GM21381 (cell line): ENCODE measurements at regions not wholly inside any gene's neighbourhood (a gene's known extent, or its start where the extent isn't known, plus 50 kb on each side); places are given as distances from the start of the nearest gene placed in this dataset.

ENCODE experiments used
- ATAC-seq: cut with Tn5 transposase; IDR thresholded peaks from one replicate; pipeline ENCODE4 v1.9.1; 2021; ENCODE audit warnings: mild to moderate bottlenecking, moderate library complexity; ENCODE audit not compliant: unreplicated experiment

DNA sequence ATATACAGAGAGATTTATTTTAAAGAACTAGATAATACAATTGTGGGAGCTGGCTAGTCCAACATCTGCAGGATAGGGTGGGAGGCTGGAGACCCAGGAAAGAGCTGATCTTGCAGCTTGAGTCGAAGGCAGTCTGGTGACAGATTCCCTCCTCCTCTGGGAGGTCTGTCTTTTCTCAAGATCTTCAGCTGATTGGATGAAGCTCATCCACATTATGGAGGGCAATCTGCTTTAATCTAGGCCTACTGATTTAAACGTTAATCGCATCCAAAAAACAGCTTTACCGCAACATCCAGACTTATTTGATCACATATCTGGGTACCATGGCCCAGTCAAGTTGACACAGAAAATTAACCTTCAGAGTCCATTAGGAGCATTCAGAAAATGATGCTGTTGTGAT is 168.1 kb downstream of the ATPSCKMT start:
- no peak for ATAC-seq

DNA sequence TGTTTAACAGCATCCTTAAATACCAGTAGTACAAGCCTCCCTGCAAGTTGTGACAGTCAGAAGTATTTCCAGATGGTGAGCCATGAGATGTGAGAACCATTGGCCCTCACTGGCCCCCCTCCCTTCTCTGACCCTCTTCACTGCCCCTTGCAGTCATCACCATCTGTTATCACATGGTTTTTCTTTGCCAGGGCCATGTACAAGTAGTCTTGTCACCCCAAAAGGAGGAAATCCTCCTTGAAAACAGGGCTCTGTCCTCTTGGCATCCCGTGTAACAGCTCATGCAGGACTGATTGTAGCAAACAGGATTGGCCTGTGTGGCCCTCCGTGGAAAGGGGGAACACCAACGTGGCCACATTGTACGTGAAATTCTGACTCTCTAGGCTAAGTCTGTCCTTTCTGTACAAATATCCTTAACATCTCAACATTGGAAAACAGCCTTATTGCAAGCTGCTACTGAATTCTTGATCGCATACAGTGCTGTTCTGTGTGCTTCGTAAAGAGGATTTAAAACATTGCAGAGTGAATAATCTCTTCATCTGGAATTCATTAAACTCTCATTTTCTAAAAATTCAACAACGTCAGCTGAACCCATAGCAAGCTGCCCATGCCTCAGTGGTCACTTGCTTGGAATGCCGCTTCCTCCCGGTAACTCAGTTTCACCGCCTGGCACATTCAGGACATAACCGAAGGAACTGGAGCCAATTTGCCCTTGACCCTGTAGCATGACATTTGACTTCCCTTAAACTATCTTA is 171.7 kb downstream of the ATPSCKMT start:
- no peak for ATAC-seq

DNA sequence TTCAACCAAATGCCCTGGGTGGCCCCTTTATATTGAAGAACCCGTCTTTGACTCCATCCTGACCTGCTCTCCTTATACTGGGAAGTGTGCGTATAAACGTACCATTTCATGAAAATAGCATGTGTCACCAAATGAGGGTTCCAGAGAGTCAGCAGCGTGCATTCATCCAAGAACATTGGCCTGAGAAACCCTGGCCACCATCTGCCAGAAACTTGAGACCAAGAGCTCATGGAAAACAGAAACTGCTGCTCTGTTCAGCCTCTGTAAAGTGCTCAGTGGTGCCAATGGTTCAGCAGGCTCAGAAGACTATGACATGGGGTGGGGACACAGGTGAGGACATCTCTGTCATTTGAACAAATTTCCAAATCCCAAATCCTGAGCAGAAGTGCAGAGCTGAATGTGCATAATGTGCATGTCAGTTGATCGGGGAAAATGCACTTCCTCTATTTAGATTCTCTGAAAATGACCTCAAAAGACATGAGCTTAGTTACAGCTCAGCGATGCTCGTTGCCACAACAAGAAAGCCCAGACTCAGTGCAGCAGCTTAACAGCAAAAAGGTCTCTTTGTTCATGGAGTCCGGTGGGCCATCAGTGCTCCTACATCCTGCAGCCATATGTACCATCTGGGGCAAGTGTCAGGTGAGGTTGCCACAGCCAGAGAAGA is 176.1 kb downstream of the ATPSCKMT start:
- ATAC-seq = no peak

GRCh38 chr5:10069637-10070313 is 179.9 kb downstream of the ATPSCKMT start:
- no peak for ATAC-seq

GRCh38 chr5:10065428-10066000 is 184.2 kb downstream of the ATPSCKMT start:
- ATAC-seq = no peak

DNA sequence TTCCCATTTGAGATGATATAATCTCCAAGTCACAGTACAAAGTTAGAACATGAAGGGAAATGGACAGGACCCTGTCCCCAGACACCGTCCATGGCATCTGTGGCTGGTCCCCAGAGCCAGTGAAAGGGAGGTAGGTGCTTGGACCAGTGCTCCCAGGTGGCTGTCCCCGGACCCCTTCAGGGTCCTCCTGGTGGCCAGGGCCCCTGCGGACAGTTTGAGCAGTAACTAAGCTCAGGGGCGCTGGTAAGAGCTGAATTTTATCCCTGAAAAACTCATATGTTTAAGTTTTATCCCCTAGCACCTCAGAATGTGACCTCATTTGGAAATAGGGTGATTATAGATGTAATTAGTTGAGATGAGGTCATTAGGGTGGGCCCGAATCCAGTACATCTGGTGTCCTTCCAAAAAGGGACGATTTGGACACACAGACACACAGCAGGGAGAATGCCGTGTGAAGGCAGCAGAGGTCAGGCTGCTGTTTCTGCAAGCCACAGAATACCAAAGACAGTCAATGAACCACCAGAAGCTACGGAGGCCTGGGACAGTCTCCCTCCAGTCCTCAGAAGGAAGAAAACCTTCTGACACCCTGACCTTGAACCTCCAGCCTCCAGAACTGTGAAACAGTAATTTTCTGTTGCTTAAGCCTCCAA is 185.0 kb downstream of the ATPSCKMT start:
- no peak for ATAC-seq

GRCh38 chr5:10063997-10064396 is 185.7 kb downstream of the ATPSCKMT start:
- ATAC-seq = no peak

GRCh38 chr5:10059980-10060379 is 189.7 kb downstream of the ATPSCKMT start:
- ATAC-seq = no peak

GRCh38 chr5:10059556-10059955 is 190.1 kb downstream of the ATPSCKMT start:
- no peak for ATAC-seq

- no peak for ATAC-seq
These were observed 192.3 kb downstream of the ATPSCKMT start for GRCh38 chr5:10057356-10057755.

DNA sequence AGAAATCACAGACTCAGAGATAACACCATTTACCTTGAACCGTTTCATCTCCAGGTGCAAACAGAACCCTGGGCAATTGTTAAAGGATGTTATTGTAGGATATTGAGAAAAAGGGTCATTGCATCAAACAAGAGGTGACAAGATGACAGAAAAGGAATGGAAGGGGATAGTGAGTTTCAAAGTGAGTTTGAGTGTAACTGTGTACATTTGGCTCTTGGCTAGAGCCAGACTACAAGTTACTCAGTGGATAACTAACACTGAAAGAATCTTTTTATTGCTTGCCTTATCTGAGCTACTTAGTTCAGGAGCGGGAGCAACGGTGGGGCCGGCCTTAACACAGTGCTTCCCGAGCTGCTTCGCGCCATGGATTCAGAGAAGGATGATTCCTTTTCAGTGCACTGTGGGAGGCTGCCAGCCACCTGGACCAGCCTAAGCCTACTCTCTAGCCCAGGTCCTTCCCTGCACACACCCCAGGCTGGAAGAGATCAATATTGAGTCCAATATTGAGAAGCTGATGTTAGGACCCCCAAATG is 193.4 kb downstream of the ATPSCKMT start:
- no peak for ATAC-seq

DNA sequence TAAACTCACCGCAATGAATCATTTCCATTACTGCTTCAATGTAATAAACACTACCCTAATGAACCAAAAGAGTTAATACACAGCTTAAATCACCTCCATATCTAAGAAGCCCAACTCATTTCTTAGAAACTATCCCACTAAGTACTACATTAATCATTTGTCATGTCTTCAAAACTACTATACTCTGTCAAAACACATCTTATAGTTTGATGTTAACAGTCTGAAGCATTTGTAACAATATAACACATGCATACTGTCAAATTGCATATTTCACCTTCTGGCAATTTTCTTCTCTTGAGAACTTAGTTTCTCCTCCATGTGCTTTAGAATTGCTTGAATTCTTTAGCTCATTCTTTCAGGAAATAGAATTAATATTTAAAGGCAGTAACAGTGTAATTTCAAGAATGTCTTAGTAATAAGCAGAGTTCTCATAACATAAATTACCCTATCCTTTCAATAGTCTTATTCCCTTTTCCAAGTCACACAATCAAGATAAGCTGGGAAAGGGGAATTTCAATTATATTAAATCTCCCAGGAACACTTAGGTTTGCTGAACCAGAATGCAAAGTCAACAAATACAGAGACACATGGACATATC is 199.7 kb downstream of the ATPSCKMT start:
- ATAC-seq = no peak

DNA sequence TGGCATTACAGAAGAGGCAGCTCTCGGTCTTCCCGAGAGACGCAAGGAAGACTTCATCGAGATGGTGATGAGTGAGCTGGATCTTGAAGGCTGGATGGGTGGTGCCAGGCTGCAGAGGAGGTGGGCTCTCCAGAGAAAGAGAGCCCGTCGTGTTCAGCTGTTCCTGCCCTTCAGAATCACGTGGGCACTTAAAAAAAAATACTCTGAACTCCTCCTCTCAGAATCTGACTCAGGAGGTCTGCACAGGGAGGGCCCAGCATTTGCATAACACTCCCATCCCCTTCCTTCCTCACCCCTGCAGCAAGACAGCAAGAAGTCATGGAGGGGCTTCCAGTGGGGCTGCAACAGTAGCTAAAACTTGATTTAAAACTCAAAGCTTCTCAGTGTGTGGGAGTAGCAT is 203.0 kb downstream of the ATPSCKMT start:
- ATAC-seq = no peak

GRCh38 chr5:10045376-10045775 is 204.3 kb downstream of the ATPSCKMT start:
- no peak for ATAC-seq

DNA sequence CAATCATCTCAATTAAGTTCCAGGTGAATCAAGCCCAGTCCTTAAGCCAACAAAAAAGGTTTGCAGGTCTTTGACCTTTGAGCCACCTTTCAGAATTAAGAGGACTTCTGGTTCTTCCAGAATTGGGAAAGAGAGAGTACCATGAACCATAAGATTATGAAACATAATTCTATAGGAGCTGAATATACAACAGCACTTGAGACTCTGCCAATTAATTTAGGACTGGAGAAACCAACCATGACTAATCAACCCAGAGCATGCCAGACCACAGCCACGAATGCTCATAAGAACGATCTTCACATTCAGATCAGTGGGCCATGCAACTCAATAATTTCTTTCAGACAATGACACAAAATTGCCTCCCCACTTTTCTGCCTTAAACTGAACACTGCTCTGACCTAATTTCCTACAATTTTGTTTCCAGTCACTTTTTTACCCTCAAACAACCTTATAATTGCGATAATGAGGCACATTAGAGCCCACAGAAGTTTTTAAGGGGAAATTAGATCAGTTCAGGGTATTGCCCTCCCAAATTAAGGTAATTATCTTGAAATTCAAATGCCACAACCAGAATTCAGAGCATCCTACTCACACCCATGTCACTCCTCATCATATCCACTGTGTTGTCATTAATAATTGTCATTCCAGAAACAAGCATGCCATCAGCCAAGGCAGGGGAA is 213.4 kb downstream of the ATPSCKMT start:
- no peak for ATAC-seq

DNA sequence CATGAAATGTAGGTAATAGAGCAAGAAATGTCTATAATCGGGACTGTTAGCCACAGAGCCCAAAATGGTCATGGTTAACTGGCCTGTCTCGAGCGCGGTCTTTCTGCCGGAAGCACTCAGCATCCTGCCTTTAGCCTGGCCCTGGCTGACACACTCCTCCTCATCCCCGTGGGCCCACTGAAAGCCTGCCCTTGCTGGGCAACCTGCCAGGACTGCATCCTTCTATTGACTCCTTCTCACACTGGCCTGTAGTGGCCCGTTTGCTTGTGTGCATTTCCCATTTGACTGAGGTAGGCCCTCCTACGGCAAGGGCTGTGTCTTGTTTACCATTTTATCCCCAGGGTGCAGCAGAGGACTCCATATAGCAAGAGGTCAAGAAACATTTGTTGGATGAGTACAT is 215.7 kb downstream of the ATPSCKMT start:
- no peak for ATAC-seq

DNA sequence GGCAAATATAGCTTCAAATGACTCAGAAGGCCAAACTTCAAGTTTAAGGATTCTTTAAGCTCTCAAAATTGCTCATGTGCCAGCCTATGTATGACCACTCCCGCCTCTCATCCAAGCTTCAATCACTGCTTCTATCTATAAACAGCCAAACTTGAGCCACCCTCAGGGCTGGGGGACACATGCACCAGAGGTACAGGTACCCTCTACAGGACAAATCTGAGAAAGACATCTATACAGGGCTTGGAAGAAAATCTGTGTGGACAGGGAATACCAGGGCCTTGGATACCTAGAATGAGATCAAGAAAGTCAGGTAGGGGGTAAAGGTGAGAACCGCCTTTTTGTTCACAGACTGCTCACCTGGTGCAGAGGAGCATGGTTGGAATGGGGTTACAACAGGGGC is 217.9 kb downstream of the ATPSCKMT start:
- ATAC-seq = no peak

- ATAC-seq = no peak
These were observed 219.4 kb downstream of the ATPSCKMT start for GRCh38 chr5:10030219-10030831.

DNA sequence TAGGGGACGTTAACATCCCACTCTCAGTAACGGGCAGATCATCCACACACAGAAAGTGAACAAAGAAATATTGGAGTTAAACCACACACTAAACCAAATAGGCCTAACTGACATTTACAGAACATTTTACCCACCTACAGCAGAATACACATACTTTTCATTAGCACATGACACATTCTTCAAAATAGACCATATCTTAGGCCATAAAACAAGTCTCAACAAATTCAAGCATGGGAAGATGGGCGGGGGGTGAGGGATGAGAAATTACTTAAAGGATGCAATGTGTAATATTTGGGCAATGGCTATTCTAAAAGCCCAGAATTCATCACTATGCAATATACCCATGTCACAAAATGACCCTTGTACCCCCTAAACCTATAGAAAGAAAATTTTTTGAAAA is 226.2 kb downstream of the ATPSCKMT start:
- no peak for ATAC-seq

GRCh38 chr5:10021248-10021647 is 228.4 kb downstream of the ATPSCKMT start:
- no peak for ATAC-seq
